Neural cell (in vitro differentiated cells): ENCODE measurements at regions not wholly inside any gene's neighbourhood (a gene's known extent, or its start where the extent isn't known, plus 50 kb on each side); places are given as distances from the start of the nearest gene placed in this dataset.

ENCODE experiments used
- EP300 ChIP-seq: fragments of 450-650 bp; conservative IDR thresholded peaks from 2 replicates; pipeline ENCODE4 v1.6.1; 2014; ENCODE audit warnings: antibody characterized with exemption, mild to moderate bottlenecking, moderate library complexity; ENCODE audit not compliant: poor library complexity, severe bottlenecking
- EZH2 ChIP-seq: fragments of 200-600, 300-800 bp; shearing (Covaris generic), sonication (generic); IDR thresholded peaks from 2 replicates; pipeline ENCODE4 v1.6.1; 2014; ENCODE audit warnings: antibody characterized with exemption, low read length, borderline replicate concordance, mild to moderate bottlenecking; ENCODE audit not compliant: insufficient read depth, poor library complexity, severe bottlenecking
- MXI1 ChIP-seq: fragments of 450-650 bp; conservative IDR thresholded peaks from 2 replicates; pipeline ENCODE4 v1.6.1; 2014; ENCODE audit warnings: antibody characterized with exemption, mild to moderate bottlenecking; ENCODE audit not compliant: poor library complexity, severe bottlenecking
- TAF1 ChIP-seq: IDR thresholded peaks from 2 replicates; pipeline ENCODE4 v1.6.1; 2012; ENCODE audit warnings: low read depth
- TF ChIP-seq, protein P1 (sequence below): fragments of 450-650 bp; IDR thresholded peaks from 2 replicates; pipeline ENCODE4 v1.5.1; 2014; ENCODE audit warnings: antibody characterized with exemption, mild to moderate bottlenecking, moderate library complexity; ENCODE audit not compliant: poor library complexity, severe bottlenecking

DNA sequence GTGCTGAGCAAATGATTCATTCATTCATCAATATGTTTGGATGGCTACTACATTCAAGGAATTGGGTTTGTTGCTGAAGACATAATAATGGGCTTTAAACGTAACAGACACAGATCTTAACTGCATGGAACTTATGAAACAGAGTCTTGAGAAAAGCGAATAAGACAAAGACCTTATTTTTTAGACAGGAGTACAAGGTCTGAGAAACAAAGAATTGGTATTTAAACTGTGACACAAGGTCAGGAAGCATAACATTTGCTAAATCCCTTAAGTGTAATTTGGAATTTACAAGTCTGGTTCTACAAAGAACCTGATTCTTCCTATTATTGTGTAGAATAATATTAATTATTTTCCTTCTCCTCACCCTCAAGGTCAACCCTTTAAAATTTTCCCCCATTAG, 565.4 kb upstream of the RGS18 start:
- TF ChIP-seq MXI1 (no peak), EZH2 (no peak), EP300 (no peak), TAF1 (no peak)
- TF ChIP-seq, protein P1, sequence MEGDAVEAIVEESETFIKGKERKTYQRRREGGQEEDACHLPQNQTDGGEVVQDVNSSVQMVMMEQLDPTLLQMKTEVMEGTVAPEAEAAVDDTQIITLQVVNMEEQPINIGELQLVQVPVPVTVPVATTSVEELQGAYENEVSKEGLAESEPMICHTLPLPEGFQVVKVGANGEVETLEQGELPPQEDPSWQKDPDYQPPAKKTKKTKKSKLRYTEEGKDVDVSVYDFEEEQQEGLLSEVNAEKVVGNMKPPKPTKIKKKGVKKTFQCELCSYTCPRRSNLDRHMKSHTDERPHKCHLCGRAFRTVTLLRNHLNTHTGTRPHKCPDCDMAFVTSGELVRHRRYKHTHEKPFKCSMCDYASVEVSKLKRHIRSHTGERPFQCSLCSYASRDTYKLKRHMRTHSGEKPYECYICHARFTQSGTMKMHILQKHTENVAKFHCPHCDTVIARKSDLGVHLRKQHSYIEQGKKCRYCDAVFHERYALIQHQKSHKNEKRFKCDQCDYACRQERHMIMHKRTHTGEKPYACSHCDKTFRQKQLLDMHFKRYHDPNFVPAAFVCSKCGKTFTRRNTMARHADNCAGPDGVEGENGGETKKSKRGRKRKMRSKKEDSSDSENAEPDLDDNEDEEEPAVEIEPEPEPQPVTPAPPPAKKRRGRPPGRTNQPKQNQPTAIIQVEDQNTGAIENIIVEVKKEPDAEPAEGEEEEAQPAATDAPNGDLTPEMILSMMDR: no peak
